Activated CD4-positive, alpha-beta T cell treated with anti-CD3 and anti-CD28 coated beads, Interleukin-2, amount 50 U/mL, for 48 hours (primary cell): ENCODE measurements at regions not wholly inside any gene's neighbourhood (a gene's known extent, or its start where the extent isn't known, plus 50 kb on each side); places are given as distances from the start of the nearest gene placed in this dataset.

Experiments used
- DNase-seq, 2 experiments: peaks; one replicate each; pipeline ENCODE4 v3.0.0-alpha.2; 2020

DNA sequence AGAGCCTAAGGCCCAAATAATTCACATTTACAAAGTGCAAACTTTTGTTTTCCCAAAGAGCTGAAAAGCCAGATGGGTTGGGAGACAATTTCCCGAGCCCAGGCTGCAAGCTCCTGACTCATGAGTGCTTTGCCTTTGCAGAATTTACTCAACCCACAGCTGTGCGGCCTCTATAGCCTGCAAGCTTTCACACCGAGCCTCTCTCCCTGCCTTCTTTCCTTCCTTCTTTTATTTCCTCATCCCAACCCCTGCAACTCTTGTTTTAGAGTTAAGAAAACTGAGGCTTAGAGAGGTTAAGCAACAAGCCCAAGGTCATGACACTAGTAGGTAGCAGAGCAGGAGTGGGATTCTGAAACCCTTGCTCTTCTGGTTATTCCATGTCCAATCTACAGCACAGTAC is 203.0 kb upstream of the GPR26 start:
- no peak for DNase-seq

DNA sequence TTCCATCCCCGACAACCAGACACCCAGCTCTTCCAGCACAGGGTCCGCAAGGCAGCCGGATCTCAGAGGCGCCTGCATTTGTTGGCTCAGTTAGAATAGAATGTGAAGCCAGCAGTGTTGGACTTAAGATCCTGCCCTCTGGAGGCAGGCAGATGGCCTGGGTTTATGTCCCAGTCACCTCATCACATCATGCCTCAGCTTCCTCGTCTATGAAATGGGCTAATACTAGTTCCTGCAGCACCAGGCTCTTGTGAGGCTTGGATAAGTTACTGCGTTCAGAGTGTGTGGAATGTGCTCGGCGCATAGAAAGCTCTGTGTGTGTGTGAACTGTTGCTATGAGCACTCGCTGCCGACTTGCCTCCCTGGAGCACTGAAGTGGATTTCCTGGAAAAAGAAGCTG is 202.5 kb upstream of the GPR26 start:
- DNase-seq, result no peak

DNA sequence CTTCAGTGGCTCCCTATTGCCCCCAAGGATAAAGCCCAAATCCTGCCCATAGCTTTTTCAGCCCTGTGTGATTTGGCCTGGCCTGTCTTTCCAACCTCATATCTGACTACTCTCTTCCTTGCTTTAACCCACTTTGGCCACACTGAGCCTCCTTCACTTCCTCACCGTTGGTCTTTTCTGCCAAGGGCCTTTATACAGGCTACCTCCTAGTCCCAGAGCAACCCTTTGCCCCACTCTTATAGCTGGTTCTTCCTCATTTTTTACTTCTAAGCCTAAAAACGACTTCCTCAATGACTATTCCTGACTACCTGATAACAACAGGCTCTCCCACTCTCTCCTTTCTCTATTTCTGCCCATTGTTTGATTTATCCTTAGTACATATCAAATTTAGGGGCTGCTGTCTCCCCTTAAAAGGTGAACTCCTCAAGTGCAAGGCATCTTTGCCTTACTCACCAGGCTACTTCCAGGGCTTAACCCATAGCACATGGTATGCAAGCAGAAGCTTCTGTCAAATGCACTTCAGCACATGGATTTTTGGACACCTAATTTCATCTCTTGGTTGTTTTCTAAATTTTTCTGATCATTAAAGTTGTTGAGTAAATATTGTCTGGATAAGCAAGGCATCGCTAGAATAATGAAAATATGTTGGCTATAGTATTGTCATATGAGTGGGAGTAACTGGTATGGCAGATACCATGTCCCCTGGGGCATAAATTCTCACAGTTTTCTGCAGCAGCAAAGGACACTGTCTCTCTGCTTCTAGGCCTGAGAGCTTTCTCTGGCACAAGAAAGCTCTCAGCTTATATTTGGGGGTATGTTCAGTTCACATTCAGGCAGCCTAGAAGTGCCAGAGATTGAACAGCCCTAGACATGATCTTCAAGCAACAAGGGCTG is 201.5 kb upstream of the GPR26 start:
- no peak for DNase-seq

DNA sequence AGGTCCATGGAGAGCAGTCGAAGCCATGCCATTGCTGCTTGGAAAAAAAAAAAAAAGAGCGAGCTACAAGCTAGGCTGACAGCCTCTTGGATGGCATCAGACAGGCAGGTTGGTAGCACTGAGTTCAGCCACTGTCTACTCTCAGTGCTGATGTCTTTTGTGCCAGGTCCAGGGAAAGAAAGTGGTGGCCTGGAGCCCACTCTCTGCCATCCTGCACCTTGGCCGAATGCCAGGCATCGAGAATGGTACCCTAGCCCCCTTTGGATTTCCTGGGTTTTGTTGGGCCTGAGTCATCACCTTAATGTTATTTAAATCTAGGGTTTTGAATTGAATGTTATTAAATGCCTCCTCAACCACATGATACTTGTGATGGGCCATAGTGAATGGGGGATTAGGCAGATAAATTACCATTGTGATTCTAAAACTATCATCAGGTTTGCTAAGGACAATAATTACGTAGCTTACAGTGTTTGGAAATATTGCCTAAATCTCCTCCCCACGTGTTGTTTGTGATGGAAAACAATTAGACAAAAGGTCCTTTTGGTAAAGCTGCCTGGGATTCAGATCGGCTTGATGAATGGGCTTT is 195.7 kb upstream of the GPR26 start:
- DNase-seq, result no peak

DNA sequence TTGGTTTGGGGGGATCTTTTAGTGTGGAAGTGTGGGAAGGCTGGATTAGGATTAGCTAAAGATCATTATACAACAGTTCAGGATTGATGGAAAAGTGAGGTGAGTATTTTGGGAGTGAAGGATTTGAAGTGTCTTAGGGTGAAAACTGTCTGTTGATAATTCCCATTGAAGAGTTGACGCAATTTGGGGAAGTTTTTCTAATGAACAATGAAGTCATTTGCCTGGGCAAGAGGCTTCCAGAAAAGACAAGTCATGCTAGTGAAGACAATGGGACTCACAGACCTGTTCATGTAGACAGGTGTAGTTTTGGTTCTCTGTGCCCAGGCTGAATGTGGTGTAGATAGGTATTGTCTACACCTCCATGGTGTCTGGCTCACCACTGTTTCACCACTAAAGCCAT is 194.3 kb upstream of the GPR26 start:
- DNase-seq, result no peak

DNA sequence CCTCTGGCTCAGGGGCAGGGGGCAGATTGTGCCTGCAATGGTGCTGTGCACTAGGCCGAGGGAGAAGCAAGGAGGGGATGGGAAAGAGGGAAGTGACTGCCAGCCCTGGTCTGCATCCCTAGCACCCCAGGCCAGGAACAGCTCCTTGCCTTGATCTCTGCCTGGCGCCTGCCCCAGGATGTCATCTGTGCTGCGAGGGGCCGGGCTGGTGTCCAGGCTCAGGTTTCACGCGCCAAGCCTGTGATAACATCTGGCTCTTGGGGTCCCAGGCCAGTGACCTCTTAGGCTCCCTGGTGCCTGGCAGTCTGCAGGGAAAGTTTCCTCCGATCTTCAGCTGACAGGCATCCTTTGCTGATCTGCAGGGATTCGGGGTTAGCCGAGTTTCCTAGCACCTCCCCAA is 193.5 kb upstream of the GPR26 start:
- DNase-seq, result no peak

DNA sequence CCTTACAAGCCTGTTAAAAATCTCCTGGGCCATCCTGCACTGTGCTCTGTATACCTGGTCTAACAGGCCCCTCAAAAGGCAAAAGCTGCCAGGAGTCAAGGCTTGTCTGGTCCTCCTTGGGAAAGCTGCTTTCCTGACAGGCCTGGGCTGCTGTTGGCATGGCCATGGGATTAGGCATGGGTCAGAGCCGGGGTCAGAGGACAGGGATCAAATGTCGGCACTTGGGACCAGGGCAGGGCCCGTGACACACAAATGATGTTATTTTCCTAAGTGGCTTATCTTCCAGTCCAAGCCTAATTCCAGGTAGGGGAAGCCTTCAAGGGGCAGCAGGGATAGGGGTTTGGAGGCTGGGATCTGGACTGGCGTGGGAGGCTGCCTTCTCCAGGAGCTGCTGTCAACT is 191.5 kb upstream of the GPR26 start:
- DNase-seq, result no peak

DNA sequence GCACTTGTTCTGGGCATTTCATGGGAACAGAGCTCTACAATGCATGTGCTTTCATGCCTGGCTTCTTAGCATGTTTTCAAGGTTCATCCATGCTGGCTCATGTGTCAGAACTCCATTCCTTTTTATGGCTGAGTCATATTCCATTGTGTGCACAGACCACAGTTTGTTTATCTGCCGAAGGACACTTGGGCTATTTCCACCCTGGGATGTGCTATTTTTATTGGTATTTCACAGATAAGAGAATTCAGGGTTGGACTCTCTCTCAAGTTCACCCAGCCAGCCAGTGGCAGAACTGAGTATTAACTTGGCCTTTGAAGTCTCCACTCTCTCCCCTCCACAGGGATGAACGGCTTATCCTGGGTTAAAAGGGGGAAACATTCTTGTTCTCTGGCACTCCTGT is 190.7 kb upstream of the GPR26 start:
- DNase-seq, result no peak

DNA sequence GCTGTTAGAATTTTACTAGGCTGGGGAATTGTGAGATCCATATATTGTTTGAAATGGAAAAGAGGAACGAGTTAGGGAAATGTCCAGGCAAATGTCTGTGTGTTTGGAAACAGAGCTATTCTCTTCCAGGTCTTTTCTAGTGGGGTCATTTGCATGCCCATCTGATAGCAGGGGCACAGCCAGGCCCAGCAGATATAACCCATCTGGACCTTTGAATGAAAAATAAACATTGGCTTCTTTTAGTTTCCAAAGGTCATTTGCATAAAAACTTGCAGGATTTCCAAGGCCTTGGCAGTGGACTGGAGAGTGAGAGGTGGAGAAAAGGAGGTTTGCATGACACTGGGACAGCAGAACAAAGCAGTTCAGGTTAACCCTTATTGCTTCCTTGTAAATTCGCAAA is 188.0 kb upstream of the GPR26 start:
- DNase-seq, result no peak

DNA sequence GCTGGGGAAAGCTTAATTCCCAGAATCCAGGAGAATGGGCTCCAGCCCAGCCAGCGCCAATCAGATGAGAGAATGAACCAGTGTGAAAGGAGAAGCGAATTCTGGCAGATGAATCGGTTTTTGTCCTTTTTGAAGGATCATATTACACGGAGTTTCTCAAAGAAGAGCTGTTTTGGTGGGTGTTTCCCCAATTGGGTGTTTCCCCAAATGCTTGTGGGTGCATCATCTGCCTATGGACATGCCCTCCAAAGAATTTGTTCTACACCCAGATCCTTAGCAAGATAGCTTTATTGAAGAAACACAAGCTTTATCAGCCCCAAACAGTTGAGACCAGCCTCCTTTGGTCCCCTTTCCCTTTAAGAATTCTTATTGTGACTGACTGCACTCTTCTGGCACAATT is 186.5 kb upstream of the GPR26 start:
- DNase-seq, result no peak

DNA sequence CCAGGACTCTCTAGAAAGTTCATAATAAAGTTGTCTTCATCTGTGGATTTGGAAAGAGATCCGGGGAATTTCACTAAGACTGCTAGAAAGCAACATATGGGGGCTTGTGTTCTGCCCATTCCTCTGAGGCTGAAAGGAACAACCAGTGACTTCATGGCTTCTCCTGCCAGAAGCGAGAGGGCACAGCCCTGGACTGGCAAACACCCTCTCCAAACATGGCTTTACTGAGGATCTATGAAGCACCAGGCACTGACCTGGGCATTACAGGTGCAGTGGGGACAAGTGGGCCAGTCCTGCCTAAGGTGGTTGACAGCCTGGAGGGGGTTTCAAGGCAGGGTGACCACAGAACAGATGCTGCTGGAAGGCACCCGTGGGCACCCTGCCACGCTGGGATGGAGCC is 185.8 kb upstream of the GPR26 start:
- no peak for DNase-seq

DNA sequence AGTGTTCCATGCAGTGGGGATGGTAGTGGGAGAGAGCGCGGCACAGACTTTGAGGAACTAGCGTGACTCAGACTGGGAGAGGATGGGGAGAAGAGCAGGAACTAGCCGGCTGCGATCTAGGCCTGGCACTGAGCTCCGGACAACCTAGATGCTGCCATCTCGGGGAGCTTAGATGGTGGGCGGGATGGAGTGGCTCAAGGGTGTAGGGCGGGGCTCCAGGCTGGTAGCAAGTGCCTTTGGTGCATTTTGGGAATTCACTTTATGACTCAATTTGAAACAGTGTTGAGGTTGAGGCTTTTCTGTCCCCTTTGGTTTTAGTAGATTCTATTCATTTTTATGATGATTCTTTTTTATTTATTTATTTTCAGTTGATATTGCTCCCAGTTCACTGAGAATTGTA is 185.3 kb upstream of the GPR26 start:
- DNase-seq, result no peak

DNA sequence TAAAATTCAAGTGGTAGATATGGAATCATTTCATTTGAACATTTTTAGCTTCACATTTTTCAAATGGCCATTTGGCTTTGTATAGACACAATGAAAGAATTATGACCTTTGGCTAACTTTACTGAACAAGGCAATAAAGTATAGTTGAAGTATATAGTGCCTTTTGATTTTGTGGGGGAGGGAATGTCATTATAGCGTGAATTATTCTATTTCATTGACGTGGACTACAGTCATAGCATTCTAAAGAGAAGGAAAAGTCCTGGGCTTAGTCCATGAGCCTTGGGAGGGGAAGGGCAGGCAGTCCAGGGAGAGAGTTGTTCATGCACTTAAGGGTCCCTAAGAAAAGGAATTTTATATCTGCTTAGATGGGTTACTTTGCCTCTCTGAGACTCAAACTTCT is 181.4 kb upstream of the GPR26 start:
- DNase-seq, result no peak

DNA sequence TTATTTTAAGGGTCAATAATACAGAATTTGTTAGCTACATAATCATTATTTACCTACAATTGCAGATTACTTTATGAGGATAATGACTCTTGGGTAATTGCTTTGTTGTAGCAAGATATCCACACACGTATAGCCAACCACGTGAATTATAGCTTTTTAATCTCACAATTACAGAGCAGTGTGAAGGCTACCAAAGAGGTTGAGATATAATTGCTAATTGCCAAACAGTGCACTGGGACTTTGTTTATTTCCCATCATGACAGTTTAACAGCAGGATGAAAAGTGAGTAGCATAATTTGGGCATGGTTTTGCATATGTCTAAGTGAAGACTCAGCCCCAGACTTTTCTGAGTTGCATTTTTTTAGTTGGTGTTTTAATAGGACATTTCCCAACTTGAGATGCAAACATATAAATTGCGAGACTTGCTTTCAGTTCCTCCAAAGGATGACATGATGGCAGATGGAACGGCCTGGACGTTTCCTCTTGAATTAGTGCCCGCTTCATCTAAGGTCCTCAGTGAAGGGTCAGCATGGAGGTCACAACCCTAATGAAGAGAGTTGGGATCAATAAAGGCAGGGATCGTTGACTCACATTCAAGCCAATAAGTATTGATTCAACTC is 180.7 kb upstream of the GPR26 start:
- no peak for DNase-seq

DNA sequence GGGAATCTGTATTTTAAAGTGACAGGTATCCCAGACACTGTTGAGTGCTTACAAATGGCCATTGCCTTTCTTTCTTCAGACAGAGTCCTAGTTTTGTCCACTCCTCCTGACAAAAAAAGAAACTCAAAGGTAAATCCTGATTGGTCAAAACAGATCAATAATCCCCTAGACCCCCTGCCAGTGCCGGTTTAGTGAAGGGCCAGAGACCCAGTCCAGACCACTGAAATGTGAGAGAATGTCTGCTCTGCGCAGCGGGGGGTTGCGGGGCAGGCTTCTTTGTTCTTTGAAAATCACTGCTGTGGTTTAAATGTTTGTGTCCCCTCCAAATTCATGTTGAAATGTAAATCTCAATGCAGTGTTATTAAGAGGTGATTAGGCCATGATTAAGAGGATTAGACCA is 177.7 kb upstream of the GPR26 start:
- DNase-seq, result no peak

DNA sequence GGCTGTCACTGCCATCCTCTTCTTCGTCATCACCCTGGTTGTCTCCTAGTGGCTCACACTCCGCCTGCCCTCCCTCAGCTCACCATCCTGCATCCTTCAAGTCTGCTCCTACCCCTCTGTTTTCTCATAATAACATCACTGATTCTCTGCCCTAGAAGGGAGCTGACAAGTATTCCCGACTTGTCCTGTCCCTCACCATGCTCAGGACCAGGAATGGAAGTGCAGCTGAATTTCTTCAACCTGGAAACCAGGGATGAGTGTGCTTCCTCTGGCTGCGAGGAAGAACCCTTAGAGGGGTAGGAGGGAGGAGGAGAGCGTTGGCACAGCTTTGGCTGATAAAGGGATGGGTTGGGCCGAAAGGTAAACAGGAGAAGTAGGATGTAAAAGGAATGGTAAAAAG is 174.8 kb upstream of the GPR26 start:
- DNase-seq, result no peak

DNA sequence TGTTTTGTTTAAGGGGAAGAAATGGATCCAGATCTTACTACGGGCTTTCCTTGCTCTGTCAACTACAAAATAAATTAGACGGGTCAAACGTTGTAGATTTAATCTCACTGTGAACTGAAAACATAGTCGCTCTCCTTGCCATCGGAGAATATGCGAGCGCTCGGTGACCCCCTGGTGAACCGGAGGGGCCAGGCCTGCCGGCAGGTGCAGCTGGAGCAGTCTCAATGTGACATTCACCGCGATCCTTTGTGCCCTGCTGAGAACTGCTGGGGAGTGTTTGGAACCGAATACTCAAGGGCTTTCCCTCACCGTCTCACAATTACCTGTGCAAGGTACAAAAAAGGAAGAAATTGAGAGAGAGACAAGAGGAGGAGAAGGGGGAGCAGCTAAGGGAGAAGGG is 174.1 kb upstream of the GPR26 start:
- no peak for DNase-seq

DNA sequence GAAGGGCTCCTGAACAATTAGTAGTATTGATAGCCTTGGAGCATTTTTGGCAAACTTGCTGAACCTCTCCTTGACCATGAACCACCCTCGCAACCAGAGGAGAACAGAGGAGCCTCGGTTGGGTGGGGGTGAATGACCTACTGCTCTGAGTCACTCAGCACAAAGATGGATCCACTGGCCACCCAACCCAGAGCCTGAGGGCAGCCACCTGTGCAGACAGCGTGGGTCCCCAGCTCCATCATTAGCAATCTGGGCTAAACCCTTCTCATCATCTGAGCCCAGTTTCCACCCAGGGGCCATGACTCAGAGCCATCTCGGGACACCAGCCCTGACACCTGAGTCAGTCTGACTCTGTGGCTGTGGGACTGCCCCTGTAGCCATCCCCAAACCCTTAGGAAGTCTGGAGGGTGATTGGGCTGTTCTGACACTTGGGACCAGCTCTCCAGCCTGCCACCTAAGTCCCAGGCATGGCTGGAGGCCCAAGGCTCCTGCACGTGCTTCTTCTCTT is 171.8 kb upstream of the GPR26 start:
- DNase-seq, result no peak

DNA sequence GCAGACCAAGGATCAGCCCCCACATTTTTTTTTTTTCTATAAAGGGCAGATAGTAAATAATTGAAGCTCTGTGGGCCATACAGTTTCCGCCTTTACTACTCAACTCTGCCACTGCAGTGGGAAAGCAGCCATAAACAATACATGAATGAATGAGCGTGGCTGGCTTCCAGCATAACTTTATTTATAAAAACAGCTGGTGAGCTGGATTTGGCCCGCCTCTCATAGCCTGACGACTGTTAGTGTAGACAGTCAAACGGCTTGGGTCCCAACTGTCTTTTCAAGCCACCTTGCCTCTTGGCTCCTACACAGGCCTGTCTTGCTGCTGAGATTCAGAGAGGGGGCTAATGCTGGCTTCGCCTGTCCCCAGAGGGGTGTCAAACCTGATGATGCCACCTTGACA is 169.8 kb upstream of the GPR26 start:
- no peak for DNase-seq

DNA sequence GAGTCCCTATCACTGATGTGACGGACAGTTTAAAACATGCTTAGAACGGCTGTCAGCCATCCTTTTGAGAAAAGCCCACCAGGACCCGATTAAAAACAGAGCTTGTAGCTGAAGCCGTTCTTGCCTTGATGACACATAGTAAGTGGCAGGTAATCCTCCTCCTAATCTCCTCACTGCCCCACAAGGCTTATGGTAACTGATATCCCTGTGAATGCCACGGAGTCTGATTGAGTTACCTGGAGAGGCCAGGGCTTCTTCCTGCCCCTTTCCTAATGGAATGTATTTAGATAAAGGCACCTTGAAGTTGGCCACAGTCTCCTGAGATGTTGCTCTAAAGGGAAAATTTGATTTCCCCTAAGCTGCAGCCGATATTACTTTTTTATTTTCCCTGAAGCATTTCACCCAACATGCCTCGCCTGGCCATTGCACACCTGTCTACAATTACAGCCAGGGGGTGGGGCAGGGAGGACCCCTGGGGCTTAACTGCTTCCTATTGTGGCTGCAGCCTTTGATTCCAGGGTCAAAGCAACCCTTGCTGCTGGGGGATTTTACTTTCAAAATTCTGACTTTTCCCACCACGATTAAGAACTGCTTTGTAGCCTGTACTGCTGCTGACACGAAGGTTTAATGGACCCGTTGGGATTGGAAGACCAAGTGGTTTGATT is 169.0 kb upstream of the GPR26 start:
- no peak for DNase-seq

DNA sequence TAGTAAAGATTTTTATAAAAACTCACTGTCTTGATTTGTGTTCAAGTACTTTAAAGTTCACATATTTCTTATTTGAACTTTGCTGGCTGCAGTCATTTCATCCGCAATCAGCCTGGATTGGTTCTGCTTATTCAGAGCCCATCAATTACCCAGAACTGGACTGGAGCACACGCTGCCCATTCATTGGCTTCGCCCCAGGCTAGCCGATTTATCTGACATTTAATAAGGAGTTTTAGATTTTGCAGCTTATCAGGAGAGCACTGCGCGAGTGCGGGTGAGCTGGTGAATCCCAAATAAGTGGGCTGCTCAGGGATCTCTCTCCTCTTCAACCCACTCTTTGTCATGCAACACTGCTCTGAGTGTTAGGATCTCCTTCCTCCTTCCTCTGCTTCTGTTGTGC is 166.0 kb upstream of the GPR26 start:
- DNase-seq, result no peak

DNA sequence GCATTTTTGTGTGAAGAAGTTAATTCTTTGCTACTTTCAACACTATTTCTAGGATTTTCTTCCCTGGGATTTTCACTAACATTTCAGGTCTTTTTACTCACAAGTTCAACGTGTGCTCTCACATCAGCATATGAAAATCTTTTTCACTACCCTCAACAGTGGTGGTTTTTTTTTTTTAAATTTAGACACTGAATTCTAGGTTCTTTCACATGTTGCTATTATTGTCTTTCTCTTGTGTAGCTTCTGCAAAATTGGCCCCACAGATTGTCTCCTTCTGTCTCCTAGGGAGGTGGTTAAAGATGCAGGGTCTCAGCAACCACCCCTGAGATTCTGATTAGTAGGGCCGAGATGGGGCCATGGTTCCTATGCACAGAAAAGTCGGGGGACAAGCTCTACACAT is 165.0 kb upstream of the GPR26 start:
- no peak for DNase-seq

DNA sequence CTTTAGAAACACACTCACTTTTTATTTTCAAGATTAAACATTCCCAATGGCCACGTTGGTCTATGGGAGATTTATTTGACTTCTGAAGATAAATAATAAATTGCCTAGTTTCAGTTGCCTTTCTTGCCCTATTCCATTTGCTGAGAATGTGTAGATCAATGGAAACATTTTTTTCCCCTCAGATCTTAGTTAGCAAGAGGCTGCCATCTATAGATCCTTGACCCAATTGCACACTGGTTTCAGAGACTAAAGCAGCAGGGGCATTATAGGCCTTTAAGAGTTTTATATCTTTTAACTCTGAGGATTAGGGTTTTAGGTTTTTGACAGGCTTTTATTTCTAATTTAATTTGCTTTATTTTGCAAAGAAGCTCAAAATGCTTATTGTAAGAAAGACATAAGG is 163.2 kb upstream of the GPR26 start:
- no peak for DNase-seq

DNA sequence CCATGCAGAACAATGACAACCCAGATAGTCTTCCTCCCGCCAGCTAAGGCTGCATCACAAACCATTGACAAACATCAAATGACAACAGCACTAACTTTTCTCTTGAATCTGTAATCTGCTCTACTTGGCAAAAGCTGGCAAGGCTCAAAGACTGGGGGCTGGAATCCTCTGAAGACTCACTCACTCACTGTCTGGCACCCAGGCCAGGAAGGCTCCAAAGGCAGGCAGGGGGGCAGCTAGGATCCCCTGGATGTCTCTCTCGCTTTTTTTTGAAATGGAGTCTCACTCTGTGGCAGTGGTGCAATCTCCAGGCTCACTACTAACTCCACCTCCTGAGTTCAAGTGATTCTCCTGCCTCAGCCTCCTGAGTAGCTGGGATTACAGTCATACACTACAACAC is 159.7 kb upstream of the GPR26 start:
- no peak for DNase-seq
